Stimulated activated CD8-positive, alpha-beta memory T cell treated with anti-CD3 and anti-CD28 coated beads, Interleukin-12 subunit alpha, Interleukin-12 subunit beta, amount 100 ng/mL, for 24 hours (primary cell): ENCODE measurements at regions not wholly inside any gene's neighbourhood (a gene's known extent, or its start where the extent isn't known, plus 50 kb on each side); places are given as distances from the start of the nearest gene placed in this dataset.

Experiments used
- DNase-seq: peaks from one replicate; pipeline ENCODE4 v3.0.0-alpha.2; 2020; ENCODE audit errors: extremely low read depth

DNA sequence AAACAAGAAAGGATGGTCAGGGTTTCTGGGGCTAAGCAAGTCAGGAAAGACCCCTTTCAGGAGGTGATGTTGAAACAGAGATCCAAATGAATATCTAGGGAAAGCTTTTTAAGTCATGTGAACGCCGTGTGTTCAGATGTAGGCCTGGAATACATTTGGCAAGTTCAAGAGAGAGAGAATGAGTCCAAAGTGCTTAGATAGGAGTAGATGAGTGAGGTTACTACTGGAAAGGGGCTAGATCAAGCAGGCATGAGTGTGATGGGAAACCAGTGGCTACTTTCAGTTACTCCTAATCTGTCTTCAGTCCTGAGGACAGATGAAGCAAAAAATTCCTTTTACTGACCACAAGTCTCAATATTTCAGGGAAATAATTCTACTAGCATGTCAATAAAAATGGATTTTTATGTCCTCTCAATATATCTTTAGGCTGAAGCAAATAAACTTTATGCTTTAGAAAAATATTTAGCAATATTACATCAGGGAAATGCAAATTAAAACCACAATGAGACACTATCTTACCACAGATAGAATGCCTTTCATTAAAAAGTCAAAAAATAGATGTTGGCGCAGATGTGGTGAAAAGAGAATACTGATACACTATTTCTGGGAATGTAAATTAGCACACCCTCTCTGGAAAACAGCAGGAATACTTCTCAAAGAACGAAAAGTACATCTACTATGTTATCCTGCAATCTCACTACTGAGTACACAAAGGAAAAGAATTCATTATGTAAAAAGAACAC lies 1085.0 kb upstream of the TENM4 start:
- no peak for DNase-seq

DNA sequence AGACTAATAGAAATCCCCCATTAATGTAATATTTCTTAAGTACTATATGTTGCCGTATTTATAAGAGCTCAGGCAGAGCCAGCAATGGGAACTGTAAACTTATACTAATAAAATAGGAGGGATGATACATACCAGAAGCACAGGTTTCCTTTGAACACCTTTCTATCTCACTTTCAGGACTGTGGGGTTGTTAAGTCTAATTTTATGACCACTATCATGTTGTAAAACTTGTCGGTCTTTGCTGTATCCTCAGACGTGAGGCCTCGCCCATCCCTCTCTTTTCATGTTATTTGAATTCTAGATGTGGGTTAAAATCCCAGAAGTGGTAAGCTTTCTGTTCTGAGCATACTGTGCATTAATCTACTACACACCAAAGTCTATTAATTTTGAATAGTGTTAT lies 1083.5 kb upstream of the TENM4 start:
- DNase-seq: no peak

DNA sequence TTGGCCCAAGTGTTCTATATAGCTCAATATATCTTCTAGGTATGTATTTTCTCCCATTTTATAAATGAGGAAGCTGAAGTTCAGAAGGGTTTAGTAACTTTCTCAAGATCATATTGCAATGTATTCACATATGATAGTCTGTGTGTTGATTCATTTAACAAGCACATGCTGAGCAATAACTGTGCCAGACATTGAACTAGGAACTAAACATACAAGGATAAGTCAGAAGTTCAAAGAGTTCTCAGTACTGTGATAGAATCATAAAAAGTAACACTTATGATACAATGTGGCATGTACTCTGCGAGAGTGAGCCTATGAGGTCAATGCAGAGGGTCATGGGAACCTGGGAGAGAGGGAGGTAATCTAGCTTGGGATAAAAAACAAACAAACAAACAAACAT lies 1082.2 kb upstream of the TENM4 start:
- no peak for DNase-seq

DNA sequence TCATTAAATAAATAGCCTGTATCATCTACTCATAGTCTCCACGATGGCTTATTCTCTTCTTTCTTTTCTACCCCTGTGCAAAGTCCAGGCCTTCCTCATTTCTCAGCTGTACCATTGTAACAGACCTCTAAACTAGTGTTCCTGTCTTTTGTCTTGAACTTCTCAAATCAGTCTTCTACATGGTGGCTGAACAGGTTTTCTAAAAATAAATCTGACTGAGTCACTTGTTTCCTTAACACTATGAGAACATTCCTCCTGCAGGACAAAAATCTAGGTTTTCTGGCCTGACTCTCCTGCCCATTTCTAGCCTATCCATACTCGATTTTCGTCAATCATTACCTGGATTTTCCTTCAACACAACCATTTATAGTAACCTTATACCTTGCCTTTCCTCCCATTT lies 1080.8 kb upstream of the TENM4 start:
- no peak for DNase-seq

DNA sequence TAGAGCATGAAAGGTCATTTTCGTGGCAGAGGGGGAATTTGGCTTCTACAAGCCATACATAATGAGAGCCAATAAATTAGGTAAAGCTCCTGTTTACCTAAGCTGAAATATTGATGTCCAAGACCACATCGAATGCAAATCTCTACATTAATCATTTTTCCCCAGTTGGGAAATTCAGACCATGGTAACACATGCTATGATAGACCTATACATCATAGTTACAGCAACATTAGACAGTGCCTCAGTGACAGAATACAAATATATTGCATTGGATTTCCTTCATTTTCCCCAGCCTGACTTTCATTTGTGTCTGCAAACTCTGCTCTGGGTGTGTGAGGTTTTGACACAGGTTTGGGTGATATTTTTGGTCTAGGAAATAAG lies 1079.7 kb upstream of the TENM4 start:
- DNase-seq: no peak

DNA sequence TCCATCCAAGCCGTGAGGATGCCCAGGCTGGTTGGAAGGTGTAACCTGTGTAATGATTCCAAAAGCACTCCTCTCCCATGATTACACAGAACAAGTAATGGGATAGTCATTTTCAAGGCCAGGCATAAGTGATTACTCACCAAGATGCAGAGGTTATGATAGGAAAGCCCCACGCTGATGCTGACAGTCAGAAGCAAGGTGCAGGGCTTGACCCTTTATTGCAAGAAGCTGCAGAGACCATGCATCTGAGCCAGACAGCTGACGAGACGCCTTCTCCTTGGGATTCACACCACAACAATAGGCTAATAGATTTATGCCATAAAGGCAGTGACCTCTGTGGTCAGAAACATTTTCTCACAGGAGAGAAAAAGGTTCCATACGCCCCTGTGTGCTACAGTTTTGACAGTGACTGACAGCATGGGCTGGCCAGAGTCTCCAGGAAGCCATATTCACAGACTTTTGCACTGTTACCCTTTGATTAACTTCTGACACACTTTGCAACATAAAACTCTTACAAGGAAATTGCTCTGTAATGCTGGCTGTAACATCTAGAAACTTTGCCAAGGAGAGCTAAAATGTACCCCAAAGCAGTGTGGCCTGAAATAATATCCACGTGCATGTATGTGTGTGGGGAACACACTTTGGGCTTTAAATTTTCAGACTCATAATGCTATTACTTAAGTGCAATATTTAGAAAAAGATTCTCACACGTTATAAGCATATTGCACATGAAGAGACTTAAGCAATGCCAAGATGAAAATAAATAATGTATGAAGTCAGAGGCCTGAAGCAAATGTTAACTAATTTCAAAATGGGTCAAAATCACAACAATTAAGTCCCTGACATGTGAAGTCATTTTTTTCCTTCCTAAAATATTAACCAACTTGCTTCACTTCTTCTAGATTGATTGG lies 1079.0 kb upstream of the TENM4 start:
- no peak for DNase-seq

DNA sequence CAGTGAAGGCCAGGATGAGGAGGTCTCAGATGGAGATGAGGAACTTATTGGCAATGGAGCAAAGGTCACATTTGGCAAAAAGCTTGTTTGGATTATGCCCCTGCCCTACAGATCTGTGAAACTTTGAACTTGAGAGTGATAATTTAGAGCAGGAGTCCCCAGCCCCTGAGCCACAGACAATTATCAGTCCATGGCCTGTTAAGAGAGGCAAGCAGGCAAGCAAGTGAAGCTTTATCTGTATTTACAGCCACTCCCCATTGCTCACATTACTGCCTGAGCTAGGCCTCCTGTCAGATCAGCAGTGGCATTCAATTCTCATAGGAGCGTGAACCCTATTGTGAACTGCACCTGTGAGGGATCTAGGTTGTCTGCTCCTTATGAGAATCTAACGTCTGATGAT lies 1076.9 kb upstream of the TENM4 start:
- no peak for DNase-seq

DNA sequence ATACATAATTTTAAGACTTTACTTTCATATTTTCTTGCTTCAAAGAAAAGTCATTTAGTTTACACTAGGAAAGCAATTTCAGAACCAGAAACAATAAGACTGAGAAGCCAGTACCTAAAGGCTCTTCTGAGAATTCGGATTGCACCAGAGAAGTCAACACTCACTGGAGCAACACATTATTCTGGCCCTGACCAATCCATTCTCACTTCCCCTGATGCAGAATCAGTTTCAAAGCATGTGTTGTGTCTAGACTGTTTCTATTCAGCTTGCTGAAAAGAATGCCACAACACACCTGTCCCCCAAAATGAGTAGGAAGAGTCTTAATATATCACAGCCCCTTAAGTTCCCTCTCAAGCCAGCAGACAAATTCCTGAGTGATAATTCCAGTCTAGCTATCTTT lies 1074.3 kb upstream of the TENM4 start:
- no peak for DNase-seq

DNA sequence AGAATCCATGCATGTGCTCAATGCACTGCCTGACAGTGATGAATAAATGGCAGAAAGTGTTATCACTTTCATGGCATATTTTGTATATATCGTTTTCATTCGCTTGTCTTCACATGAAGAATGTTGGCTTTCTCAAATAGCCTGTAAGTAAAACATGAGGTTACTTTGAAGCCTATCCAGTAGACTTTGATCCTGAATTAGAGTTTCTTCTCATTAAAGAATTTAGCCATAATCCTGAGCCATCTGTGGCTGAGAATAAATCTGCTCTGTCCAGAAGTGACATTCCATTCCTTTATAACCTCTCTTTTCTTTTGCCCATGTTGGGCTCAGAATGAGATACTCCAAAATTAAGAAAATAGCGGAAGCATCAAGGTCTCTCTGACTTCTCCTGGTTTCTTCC lies 1071.7 kb upstream of the TENM4 start:
- no peak for DNase-seq

DNA sequence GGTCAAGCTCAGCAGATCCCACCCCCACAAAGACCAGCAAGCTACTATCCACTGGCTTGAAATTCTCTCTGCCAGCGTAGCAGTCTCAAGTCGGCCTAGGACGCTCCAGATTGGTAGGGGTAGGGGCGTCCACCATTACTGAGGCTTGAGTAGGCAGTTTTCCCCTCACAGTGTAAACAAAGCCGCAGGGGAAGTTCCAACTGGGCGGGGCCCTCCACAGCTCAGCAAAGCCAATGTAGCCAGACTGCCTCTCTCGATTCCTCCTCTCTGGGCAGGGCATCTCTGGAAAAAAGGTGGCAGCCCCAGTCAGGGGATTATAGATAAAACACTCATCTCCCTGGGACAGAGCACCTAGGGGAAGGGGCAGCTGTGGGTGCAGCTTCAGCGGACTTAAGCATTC lies 1064.9 kb upstream of the TENM4 start:
- no peak for DNase-seq

DNA sequence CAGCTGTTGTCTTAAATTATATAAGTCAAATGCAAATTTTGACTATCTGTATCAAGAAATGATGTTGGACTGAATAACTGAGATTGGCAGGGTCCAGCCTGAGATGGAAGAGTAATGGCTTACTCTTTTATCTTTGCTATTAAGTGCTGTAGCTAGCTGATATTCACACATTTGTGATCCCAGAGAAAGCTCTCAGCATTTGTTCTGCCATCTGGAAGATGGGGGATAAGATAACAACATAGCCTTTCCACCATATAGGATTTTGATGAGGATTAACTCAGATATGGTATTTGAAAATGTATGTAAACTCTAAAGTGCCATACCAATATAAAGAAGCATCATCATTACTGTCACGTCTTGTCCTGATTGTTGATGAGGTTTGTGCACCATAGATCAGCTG lies 1063.2 kb upstream of the TENM4 start:
- DNase-seq: no peak

DNA sequence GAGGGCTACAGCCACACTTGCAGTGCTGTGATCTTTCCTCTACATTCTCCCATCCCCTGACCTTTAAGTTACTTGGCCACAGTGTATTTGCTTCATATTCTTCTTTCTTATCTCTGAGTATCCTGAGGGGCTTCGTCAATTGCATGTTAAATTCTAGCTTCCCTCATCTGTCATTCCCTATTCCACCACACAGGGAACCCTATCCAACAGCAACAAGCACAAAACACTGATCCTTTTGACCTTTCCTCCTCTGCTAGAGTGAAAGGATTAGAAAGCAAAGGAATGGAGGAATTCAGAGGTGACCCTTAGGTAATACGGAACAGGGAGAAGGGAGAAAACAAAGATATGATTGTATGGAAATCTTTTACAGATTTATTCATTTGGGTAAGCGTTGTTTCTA lies 1061.7 kb upstream of the TENM4 start:
- no peak for DNase-seq

DNA sequence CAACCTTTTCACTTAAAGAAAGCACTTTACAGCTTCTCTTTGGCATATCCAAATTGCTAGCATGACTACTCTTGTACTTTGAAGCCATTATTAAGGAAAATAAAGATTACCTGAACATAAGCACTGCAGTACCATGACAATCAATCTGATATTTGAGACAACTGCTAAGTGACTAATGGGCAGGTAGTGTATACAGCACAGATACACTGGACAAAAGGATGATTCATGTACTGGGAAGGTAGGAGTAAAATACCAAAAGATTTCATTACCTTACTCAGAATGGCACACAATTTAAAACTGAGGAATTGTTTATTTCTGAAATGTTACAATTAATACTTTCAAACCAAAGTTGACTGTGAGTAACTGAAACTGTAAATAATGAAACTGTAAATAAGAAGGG lies 1054.3 kb upstream of the TENM4 start:
- no peak for DNase-seq

DNA sequence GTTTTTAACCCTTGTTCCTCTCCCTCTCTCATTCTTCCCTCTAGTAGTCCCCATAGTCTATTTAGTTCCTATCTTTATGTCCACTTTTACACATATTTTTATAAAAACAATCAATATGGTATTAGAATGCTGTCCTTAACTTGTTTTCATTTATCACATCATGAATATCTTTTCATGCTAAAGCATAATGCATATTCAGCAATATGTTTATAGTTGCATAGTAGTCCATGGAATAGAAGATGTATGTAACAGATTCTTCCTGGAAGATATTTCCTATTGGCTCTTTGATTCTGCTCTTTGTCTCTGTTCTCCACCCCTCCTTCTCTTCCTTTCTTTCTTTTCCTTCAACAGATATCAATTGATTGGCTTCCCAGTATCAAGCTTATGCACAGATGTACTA lies 1047.1 kb upstream of the TENM4 start:
- DNase-seq: no peak

DNA sequence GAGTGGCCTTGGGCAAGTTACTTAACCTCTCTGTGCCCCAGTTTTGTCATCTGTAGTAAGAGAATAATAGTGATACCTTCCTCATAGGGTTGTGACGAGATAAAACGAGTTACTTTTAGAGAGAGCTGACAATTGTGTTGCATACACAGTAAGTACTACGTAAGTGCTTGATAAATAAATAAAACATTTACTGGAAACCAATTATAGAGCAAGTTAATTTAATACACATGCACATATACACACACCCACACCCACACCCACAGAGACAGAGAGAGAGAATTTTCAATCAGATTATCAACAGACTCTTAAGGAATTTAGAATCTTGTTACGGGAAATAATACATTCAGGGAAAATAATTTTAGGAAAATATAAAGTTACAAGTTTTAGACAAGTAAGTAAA lies 1045.8 kb upstream of the TENM4 start:
- DNase-seq: no peak

DNA sequence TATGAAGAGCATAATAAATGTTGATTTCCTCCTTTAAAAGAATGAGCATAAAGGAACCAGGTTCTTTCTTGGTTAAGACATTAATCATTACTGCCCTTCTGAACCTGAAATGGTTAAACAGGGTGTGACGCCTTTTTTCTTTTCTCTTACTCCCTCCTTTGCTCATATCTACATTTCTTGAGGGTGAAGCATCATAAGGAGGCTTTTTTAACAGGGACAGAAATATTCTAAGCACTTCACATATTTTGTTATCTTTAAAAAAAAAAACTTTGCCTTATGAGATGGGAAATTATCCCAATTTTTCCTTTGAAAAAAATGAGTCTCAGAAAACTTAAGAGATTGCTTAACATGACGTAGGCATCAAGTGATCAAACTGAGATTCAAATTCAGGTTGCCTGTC lies 1036.3 kb upstream of the TENM4 start:
- no peak for DNase-seq

DNA sequence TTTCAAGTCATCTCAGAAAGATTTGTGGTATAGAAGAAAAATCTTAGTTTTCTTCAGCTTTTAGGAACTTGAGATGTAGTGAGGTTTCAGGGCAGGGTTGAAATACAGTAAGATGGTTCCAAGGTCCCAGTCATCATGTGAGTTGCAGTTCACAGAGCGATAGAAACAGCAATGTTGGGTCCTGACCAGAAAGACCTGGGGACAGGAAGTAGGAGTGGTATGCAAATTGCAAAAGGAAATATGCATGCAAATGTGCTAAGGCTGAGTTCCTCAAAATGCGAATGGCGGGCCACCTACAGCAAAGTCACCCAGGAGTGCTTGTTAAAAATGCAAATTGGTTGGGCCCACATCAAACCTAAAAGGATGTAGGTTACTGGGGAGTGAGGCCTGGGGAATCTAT lies 1032.7 kb upstream of the TENM4 start:
- DNase-seq: no peak

DNA sequence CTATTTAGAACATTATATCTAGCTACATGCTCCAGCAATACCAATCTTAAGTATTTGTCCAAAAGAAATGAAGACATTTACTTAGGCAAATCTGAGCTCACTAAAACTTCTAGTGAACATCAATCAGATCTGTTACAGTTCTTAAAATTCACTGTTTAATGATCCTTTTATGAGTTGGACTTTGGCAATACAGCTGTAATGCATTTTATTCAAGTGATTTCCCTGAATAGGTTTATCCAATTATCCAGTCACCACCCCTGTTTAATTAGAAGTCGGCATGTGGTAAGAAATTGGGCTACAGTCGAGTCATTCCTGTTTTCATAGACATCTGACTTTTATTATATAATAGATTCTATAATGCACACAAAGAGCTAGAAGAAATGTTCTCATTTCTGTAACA lies 1029.0 kb upstream of the TENM4 start:
- no peak for DNase-seq

DNA sequence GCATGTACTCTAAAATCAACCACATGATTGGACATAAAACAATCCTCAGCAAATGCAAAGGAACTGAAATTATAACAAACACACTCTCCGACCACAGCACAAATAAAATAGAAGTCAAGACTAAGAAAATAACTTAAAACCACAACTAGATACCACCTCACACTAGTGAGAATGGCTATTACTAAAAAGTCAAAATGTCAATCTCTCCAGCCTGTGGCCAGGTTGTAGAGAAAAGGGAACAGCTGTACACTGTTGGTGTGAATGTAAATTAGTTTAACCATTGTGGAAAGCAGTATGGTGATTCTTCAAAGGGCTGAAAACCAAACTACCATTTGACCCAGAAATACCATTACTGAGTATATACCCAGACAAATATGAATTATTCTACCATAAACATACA lies 1025.7 kb upstream of the TENM4 start:
- no peak for DNase-seq

DNA sequence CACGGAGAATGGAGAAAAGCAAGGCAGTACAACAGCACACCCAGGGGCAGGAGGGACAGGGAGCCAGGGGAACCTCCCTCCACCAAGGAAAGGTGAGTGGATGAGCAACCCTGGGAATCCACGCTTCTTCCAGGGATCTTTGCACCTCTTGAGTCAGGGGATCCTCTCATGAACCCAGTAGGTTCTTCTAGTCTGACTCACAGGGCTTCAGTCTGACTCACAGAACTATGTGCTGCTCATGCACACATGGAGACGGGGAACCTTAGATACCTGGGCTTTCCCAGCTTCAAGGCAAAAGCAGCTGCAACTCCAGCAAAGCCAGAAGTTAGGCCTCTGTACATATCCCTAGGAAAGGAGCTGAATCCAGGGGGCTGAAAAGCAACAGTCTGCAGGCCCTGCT lies 1021.4 kb upstream of the TENM4 start:
- DNase-seq: no peak

DNA sequence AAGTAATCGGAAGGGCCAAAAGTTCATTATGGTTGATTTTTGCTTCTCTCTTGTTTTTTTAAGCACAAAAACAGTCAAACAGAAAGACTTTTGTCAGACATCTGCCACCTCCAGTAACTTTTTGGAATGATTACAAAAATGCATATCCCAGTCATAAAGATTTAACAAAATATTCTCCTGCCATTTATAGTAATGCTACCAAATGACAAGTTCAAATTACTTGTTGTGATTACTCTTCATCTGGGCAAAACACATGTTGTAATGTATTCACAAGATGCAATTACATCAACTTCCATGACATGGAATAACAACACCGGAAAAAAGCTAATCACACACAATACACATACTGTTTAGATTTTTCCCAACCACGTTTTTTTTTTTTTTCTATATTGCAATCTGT lies 1017.5 kb upstream of the TENM4 start:
- no peak for DNase-seq

DNA sequence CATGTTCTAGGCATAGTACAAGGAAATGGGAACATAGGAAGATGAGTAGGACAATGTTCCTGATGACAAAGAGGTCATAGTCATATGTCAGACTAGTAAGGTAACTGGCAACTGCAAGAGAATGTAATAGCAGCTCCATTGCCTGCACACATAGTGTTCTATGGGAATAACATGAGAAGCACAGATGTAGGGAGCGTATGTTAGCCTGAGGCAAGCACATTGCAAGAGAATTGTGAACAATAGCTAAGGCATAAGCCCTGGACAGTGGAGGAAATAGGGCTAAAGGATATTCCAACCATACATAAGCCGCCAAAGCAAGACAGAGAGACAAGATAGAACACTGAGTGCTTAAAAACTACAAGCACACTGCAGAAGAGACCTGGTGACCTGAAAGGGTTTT lies 1017.0 kb upstream of the TENM4 start:
- no peak for DNase-seq

DNA sequence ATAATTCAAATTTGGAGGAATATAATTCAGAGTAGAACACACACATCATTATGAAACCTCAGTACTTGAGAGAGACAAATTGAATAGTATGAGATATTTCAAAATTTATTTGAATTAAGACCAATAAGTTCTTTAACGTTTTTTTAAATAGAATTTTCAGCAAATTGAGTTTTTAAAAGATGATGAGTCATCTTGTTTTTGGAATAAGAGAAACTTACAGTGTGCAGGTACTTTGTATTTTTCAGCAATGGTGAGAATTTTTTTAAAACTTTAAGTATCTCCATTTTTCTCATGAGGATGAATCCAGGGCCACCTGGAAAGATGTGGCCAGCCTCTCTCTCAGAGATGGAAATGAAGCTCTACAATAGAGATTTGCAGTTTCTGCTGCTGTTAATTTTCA lies 1015.0 kb upstream of the TENM4 start:
- no peak for DNase-seq

DNA sequence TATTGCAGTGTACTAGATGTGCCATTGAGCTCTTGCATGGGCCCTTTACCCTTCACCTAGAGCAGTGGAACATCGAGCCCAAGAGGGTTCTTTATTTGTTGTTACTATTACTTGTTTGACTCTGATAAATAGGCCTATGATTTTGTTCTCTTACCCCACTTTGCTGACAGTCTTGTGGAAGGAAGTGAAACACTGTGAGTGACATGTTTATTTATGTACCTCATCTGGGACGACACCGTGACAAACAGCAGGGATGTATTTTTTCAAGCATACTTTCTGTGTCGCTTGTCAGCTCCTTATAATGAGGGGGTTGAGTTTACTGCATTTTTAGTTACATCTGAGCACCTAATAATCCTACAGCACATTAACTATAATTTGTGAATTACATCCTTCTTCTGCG lies 1010.3 kb upstream of the TENM4 start:
- no peak for DNase-seq
